ENCODE measurements at regions not wholly inside any gene's neighbourhood (a gene's known extent, or its start where the extent isn't known, plus 50 kb on each side); places are given as distances from the start of the nearest gene placed in this dataset.

DNA sequence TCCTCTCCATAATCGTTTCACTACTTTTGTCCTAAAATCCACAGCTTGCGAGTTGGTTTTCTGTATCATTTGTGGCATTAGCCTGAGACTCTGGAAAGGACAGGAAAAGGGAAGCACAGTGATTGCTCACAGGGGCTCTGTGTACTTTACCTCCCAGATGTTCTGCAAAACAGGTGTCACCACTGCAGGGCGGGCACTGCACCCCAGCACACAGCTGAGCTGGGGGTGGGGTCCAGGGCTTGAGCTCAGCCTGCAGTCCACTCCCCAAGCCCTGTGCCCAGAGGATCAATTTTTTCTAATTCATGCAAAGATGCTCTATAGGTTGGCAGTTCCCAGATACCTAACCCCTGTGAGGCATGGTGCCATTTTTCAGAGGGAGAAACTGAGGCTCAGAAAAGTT is 119.4 kb upstream of the GLI2 start:
- no peak for DNase-seq

DNA sequence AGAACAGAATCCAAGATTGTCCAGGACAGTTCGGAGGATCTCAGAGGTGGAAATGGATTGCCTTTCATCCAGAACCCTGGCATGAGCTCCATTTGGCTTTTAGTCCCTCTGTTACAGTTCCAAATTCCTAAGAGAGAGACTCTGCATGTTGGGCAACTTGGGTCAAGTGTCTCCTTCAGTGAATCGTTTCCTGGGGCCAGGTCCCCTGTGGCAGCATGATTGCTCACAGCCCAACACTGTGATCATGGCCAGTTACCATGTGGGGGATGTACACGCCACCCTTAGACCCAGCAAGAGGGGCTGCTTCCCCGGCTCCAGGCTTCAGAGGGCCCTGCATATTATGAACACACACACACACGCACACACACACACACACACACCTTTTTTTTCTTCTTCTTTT is 118.6 kb upstream of the GLI2 start:
- no peak for DNase-seq

DNA sequence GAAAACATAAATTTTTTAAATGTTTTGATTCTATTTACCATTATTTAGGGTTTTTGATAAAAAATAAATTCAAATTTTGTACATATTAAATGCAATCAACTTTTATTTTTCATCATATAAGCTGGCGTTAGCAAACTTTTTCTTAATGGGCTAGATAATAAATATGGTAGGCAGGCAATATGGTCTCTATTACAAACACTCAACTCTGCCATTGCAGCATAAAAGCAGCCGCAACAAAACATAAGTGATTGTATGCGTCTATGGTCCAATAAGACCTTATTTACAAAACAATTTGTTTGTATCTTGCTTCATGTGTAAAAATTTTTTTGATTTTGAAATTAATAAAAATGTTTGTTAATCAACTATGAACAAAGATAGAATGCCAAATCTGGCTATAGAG is 116.8 kb upstream of the GLI2 start:
- no peak for DNase-seq

DNA sequence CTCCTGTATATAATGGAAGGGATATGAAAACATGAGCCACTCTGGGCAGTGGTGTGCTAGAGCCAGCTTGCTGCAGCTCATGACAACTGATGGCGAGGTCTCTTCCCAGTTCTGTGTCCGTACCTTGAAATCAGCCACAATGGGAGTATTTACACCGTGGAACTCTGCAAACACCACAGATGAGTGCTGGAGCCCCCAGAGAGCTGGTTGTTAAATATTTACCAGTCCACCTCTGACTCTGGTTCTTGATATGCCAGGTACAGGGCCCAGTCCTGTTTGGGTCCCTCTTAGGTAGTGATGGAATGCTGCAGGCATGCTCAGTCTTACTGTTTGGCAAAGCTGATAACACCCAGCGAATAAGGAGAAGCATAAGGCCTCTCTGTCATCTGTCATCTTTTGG is 116.1 kb upstream of the GLI2 start:
- no peak for DNase-seq

DNA sequence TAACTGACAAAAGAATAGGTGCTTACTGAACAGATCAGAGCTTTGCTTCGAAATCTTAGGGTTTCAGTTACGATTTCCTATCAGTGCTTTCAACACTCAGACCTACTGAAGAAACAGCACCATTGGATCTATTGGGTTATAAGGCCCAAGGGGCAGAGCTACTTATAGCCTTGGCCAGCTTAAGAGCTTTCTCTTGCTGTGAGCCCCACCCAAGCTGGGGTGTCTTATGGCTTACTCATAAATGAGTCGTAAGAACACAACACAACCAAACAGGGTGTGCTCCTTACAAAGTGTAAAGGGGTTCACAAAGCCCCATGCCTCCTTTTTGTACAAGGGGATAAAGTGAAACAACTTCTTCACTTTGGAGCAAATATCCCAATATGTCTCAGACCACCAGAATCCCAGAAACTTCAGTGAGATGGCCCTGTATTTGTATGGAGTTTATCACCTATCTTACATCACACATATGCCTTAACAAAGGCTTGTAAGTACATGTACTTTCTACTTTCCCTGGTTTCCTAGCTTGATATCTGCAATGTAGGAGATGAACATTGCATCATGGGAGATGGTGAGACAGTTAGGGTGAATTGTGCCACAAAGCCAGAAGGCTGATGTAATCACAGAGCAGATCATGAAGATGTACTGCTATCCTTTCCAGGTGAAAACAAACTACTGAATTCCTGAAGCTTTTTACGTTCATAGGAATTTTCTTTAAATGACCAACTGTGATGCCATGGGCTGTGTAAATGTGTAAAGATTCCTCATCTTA is 115.5 kb upstream of the GLI2 start:
- no peak for DNase-seq

DNA sequence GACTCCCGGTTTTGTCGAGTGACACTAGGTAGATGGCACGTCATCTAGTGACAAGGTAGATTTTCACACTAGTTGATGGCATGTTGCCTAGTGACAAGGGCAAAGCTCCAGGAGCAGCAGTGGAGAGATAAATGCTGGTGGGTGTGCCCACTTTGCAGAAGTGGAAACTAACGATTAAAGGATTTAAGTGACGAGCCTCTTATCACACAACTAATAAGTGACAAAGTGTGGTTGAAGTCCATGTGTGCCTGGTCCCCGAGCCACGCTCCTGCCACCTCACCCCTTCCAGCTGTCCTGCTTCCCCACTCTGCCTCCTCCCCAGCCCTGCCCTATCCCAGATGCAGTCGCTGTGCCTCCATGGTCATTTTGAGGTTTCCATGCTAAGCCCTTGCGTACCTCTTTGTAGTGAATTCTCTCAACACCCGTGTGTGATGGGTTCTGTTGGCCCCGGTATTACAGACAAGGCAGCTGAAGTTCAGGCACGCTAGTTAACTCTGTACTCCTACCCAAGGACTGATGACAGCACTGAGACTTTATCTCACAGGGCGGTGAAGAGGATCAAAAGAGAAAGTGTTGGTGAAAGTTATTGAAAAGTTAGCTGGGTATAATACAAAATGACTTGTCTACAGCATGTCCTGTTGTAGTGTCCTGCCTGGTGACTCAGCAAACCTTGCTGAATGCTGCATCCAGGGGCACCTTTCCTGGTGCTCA is 113.4 kb upstream of the GLI2 start:
- no peak for DNase-seq

DNA sequence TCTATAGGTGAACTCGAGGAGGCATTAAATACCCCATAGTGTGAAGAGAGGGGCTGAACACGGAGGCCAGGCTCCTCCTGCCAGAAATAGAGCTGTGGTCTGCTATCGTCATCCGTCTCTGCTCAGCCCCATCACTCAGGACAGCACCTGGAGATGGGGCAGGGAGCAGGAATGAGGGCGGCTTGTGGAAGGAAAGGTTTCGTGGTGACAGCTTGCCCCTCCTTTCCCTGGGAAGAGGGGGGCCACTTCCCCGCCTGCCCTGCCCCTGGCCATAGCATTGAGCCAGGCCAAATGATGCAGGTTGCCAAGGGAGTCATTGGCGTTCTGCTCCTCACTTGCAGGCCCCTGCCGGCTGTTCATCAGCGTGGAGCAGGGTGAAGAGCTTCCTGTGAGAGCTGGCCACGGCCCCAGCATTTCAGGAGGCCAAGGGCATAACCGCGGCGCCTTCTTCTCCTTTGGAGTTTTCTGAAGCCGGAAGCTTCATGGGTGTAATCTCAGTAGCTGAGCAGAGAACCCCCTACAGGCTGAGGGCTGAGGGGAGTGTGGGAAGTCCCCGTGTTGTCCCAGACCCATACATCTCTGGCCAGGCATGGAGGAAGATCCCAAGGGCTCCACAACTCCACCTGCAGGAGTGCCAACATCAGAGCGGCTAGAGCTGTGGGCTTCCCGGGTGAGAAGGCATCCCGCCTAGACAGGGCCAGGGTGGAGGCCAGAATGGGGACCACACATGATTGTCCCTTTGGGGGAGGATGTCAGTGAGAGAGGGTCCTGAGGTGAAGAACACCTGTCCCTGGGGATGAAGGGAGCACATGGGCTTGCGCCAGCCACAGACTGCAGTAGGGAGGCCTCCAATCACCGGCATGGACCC is 112.5 kb upstream of the GLI2 start:
- no peak for DNase-seq

DNA sequence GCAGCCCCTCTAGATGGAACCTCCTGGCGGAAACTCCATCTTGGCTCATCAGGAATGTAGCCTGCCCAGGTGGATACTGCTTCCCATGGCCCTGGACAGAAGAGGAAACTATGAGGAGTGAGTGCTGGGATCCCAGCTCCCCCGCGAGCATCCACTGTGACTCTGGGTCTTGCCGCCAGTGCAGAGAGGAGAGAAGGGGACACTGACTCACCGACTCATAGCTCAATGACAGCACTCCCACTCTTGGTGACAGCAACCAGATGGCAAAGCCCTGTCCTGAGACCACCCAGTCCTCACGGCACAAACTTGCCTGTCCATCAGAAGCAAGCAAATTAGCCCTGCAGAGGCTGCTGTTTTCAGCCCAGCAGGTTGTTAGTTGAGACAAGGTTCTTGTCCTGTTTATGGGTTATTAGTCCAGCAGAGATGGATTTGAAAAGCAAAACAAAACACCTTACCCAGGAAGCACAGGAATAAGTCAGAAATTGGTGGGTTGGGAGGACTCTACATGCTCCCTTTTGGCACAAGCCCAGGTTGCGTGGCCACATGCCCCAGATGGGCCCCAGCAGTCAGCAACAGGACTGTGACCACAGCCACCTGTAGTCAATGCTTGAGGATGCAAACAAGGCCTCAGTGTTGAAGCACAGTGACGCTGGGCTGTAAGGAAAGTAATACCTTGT is 111.5 kb upstream of the GLI2 start:
- DNase-seq: no peak

DNA sequence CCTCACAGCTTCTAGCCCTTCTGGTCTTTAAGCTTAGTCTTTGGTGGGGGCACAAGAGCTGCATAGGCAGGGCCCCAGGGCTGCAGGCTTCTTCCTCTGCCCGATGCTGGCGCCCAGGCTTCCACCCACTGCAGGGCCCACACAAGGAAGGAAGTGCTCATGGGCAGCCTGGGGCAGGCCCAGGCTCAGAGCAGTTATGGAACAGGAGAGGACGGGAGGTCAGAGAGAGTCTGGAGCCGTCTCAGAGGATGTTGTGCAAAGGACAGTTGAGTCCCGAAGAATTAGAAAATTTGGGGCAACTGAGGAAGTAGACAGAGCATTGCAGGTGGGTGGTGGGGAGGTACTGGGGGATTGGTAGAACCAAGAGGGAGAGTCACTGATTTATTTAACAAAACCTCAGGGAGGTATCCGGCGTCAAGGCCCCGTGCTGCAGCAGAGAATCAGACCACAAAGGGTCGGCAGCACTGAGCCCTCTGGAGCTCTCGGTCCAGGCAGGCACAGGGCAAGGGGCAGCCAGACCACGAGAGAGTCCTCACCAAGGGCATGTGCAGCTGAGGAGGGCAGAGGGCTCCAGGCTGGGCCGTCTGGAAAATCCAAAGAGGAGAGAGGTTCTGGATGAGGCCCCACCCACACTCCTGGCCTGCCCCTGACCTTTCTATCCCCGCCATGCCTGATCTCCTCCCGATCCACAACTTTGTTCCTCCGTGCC is 110.8 kb upstream of the GLI2 start:
- no peak for DNase-seq

DNA sequence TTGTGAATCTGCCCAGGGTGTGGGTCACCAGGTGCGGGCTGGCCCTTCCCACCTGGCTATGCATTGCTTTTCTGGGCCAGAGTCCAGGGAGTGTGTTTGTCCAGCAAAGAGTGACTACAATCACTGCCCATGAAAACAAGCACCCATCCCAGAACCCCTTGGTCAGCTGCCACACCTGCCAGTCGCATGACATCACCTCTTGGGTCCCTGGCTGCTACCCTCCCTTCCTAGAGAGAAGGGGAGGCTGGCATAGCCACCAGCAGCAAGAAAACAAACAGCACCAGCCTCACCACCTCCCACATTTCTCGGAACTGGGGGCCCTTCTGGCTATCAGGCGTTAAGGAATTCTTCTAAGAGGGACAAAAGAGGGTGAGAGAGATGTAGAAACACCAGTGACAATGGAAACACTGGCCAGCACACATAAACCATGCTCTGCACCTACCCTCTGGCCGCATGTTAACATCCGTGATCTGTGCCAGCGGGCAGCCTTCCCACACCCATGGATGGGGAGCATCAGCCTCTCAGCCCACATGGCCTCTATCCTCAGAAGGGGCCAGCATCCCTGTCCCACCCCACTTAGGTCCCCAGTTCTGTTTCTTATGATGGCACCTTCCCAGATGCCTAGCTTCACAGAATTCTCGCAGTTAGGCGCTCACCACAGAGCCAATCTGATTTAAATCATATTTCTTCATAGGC is 109.7 kb upstream of the GLI2 start:
- DNase-seq: no peak

DNA sequence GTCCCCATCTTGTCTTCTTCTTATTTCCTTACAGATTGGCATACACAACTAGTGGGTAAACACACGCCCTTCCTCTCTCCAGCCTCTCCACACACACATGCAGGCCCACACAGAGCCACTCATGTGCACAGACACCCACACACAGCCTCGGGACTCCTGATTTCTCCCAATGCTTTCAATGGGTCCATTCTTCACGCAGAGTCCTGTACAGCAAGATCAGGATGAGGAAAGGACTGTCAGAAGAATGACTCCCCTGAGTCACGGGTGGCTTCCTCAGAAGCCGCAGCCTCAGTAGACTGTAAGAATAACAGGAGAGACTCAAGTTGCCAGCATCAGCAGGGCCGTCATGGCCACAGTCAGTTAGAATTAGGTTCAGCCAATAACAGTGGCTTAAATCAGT is 109.1 kb upstream of the GLI2 start:
- no peak for DNase-seq

DNA sequence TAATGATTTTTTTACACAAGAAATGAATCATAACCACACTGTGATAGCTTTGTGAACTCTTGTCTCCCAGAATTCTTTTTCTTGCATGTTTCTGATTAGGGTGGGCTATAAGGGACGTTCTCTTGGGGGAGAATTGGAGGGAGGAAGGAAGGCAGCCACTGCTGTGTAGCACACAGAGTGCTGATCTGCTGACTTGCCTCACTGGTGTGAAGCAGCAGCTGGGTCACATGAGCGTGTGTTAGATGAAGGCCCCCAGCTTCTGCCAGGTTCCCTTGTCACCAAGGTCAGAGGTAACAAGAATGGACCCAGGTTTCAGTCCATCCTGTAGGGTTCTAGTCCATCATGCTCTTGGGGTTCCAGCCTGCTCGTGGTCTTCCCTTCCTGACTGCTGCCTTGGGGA is 107.4 kb upstream of the GLI2 start:
- DNase-seq: no peak

DNA sequence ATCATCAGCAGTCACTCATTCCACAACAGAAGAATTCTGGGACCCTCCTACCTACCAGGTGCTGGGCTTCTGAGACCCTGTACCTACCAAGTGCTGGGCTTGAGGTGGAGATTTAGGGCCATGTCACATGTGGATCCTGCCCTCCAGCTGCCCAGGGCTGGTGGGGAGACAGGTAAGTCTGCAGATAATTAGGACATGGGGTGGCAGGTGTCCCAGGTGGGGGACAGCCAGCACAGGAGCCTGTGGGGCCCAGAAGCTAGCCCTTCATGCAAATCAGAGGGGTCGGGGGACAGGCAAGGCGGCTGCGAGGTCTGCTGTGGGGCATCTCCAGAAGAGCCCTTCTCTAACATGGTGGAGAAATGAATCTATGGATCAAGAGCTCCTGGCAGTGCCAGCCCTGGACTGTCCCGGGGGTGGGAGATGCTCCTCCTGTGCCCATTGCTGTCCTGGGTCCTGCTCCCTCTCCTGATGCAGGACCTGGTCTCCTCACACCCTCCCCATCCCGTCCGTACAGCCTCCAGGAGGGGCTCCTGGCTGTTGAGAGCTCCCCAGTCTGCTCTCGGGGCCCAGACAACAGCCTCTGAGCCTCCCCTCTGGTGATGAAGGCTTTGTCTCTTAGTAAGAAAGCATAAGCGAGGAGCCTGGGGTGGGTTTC is 106.3 kb upstream of the GLI2 start:
- DNase-seq: no peak

DNA sequence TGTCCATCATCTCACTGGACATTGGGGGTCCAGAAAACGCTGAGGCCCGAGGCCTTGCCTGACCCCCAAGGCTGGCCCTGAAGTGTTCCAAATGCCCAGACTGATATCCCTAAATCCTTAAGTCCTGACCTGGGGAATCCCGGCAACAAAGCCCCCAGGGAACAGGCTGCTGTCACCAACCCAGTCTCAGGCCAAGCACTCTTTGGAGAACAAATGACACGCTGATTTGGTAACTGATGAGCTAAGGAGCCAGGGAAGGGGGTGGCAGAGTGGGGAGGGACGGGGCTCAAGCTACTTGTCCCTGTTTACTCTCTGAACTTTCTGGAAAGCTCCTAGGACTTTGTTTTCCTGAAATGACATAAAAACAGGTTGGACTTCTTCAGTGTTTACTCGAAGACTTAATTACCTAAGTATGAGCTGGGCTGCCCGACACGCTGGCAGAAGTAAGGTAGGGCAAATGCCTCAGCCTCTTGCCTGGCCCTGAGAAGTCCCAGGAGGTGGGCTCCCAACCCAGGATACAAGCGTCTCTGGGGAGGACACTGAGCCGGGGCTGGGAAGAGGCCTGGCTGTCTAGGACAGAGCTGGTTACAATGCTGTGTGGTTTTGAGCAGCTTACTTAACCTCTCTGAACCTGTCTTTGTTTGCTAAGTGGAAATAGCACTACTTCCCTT is 105.5 kb upstream of the GLI2 start:
- no peak for DNase-seq

DNA sequence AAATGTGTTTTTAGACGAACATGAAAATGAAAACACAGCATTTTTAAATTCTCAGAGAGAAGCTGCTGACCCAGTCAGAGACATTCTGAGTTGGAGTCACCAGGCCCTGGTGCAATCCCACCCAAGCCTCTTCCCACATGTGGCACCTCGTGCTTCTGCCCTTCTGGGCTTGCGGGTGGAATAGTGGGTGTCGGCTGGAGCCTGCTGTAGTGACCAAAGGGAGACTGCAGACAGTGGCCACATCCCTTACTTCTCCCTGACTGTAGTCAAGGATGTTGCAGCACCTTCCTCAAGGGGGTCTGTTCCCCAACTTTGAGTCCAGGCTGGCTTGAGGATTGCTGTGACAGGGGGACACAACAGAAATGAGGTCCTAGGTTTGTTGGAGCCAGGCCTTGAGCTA is 104.4 kb upstream of the GLI2 start:
- DNase-seq: no peak

DNA sequence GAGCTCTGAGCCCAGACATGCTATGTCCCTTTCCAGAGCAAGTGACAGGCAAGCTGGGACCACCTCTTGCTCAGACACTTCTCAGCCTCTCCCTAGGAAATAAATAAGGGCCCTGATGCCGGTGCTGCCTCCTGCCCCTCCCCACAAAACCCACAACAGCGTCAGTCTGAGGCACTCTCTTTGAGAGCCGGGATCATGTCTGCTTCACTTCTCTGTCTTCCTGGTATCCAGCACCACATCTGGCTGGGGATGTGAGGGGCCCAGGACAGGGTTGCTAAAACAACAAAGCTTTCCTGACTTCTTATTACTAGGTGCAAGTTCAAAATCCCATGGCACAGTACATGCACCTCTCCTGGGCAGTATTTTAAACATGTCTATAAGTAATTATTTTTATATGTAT is 103.9 kb upstream of the GLI2 start:
- no peak for DNase-seq

DNA sequence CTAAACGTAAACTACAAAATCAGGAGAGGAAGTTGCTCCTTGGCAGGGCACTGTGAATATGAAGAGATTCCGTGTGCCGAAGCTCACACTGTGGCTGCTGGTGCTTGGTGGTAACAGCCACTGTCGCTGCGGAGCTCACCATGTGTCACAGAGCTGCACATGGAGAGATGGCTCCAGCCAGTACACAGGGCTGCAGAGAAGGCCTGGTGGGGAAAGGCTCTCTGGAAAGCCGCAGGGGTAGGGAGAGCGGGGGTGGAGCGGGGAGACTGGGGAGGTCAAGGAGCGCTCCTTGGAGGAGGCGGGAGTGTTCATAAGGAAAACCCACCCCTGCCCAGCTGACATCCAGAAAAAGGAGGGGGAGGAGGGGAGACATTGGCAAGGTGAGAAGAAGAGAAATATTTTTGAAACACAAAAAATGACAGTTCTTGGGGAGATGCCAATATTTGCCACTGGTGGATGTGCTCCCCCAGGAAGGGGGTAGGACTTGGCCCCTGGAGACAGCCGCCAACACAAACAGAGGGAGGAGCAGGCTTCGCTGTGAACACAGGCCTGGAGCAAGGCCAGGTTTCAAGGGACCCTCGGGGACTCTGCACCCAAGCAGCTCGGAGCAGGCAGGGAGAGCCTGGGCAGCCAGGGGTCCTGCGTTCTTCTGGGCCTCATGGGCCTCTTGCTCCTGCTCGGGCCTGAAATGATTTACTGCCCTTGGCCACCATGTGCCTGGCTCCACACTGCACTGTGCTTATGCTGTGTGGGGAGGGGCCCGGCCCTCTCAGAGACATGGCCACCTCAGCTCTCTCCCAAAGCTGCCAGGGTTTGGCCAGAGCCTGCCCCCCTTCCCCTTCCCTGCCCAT is 102.6 kb upstream of the GLI2 start:
- DNase-seq: no peak

DNA sequence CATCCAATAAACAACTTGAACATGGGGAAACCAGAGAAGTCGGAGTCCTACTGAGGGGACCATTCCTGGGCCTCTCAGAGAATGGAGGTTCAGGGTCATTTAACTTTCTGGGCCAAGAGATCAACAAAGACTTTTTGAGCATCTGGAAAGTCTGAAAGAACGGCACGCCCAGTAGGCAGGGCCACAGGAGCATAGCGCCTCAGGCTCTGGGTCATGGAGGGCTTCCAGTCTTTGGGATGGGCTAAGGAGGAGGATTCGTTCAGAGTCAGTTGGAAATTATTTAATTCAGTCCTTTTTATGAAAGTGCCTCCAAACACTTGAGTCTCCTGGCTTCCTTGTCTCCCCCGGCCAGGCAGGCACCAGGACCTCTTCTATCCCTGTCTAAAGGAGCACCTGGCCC is 101.1 kb upstream of the GLI2 start:
- no peak for DNase-seq

DNA sequence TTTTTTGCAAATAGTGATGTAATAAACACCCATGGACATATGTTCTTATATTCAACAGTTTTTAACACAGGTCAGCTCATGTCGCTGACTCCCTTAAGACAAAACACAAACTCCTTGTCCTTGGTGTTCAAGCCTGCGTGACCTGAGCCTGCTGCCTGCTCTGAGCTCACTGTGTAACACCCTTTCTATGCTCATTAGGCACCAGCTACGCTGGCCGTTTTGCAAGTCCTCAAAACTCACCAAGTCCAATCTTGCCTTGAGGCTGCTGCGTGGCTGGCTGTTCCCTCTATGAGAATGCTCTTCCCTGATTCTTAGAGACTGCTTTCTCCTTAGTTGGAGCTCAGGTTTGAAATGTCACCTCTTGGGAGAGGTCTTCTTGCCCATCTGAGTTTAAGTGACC is 100.5 kb upstream of the GLI2 start:
- DNase-seq: no peak

DNA sequence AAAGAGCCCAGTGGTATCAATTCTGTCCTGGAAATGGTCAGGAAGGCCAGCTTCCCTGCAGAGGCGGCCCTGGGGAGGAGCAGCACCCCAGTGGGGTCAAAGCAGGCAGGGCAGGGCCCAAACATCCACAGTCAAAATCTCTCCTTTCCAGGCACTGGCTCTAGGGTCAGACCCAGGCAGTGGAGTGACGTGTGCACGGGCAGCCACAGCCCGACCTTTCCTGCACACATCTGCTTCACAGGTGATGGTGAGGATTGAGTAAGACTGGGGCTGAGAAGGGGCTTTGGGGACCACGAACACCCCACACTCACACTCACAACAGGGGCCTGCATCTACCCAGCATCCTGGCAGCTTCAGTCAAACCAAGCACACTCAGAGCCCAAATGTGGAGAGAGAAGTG is 97.8 kb upstream of the GLI2 start:
- no peak for DNase-seq
